Thyroid gland (tissue), 4 donors: ENCODE measurements at regions not wholly inside any gene's neighbourhood (a gene's known extent, or its start where the extent isn't known, plus 50 kb on each side); places are given as distances from the start of the nearest gene placed in this dataset.

Experiments used
- CTCF ChIP-seq, 6 experiments: fragments of 200-600 bp in 3 of 6; fragments of 450-650 bp in 3 of 6; sonication (generic) in 3 of 6; IDR thresholded peaks; one replicate each; pipeline ENCODE4 v1.5.1; 2016 to 2019; ENCODE audit warnings: antibody characterized with exemption in 6 of 6, mild to moderate bottlenecking in 2 of 6, inconsistent platforms in 1 of 6, moderate library complexity in 1 of 6
- POLR2A ChIP-seq, 2 donors: fragments of 450-650 bp; IDR thresholded peaks; one replicate each; pipeline ENCODE4 v1.6.1; 2017; ENCODE audit warnings: antibody characterized with exemption in 2 of 2, mild to moderate bottlenecking in 2 of 2, moderate library complexity in 1 of 2

GRCh38 chr9:1128046-1128445 lies 77.9 kb downstream of the DMRT2 start:
- TF ChIP-seq CTCF (IDR thresholded peaks at IDR 0.05): no peak
- TF ChIP-seq POLR2A (IDR thresholded peaks at IDR 0.05): no peak
